H9 (cell line): ENCODE measurements at regions not wholly inside any gene's neighbourhood (a gene's known extent, or its start where the extent isn't known, plus 50 kb on each side); places are given as distances from the start of the nearest gene placed in this dataset.

ENCODE experiments used
- DNase-seq: peaks from one replicate; pipeline ENCODE4 v3.0.0-alpha.2; 2017
- H2AFZ ChIP-seq: one replicate; pipeline ENCODE4 v1.6.1; 2013; ENCODE audit warnings: mild to moderate bottlenecking, low read length, control low read depth, moderate library complexity
- H2AK5ac ChIP-seq: 2 replicates; pipeline ENCODE4 v1.6.1; 2013; ENCODE audit warnings: low read length, control low read depth, mixed read lengths; ENCODE audit not compliant: insufficient read length
- H2BK120ac ChIP-seq: one replicate; pipeline ENCODE4 v1.6.1; 2013; ENCODE audit warnings: low read depth, mild to moderate bottlenecking, low read length, control low read depth, inconsistent platforms; ENCODE audit not compliant: poor library complexity, severe bottlenecking
- H2BK12ac ChIP-seq: 2 replicates; pipeline ENCODE4 v1.6.1; 2013; ENCODE audit warnings: low read length, control low read depth, mixed read lengths, low read depth; ENCODE audit not compliant: insufficient read length
- H2BK15ac ChIP-seq: 2 replicates; pipeline ENCODE4 v1.6.1; 2013; ENCODE audit warnings: low read depth, low read length, control low read depth
- H2BK20ac ChIP-seq: one replicate; pipeline ENCODE4 v1.6.1; 2013; ENCODE audit warnings: low read depth, mild to moderate bottlenecking, low read length, control low read depth, inconsistent platforms; ENCODE audit not compliant: poor library complexity, severe bottlenecking
- H2BK5ac ChIP-seq: 2 replicates; pipeline ENCODE4 v1.6.1; 2013; ENCODE audit warnings: low read length, control low read depth, mixed read lengths; ENCODE audit not compliant: insufficient read length
- H3K14ac ChIP-seq: 2 replicates; pipeline ENCODE4 v1.6.1; 2013; ENCODE audit warnings: low read length, control low read depth; ENCODE audit not compliant: insufficient read depth
- H3K18ac ChIP-seq: 2 replicates; pipeline ENCODE4 v1.6.1; 2013; ENCODE audit warnings: low read depth, mild to moderate bottlenecking, mixed read lengths, low read length, control low read depth; ENCODE audit not compliant: insufficient read length
- H3K23ac ChIP-seq: 2 replicates; pipeline ENCODE4 v1.6.1; 2013; ENCODE audit warnings: low read length, control low read depth, mixed read lengths, low read depth; ENCODE audit not compliant: insufficient read length
- H3K23me2 ChIP-seq: 2 replicates; pipeline ENCODE4 v1.6.1; 2013; ENCODE audit warnings: low read depth, mild to moderate bottlenecking, mixed read lengths, low read length, control low read depth; ENCODE audit not compliant: insufficient read length, poor library complexity, severe bottlenecking
- H3K27ac ChIP-seq: 2 replicates; pipeline ENCODE4 v1.5.1; 2013; ENCODE audit warnings: low read length, control low read depth, mixed read lengths, low read depth; ENCODE audit not compliant: insufficient read length
- H3K27me3 ChIP-seq: 2 replicates; pipeline ENCODE4 v1.6.1; 2013; ENCODE audit warnings: low read length, control low read depth, inconsistent platforms; ENCODE audit not compliant: insufficient read depth
- H3K4ac ChIP-seq: 2 replicates; pipeline ENCODE4 v1.6.1; 2013; ENCODE audit warnings: low read depth, mild to moderate bottlenecking, control low read depth, inconsistent platforms, low read length, moderate library complexity
- H3K4me1 ChIP-seq: 2 replicates; pipeline ENCODE4 v1.6.1; 2013; ENCODE audit warnings: low read length, control low read depth, inconsistent platforms; ENCODE audit not compliant: insufficient read depth
- H3K4me2 ChIP-seq: 2 replicates; pipeline ENCODE4 v1.6.1; 2013; ENCODE audit warnings: low read length, control low read depth, mixed read lengths; ENCODE audit not compliant: insufficient read length, insufficient read depth
- H3K56ac ChIP-seq: 2 replicates; pipeline ENCODE4 v1.6.1; 2013; ENCODE audit warnings: low read depth, mild to moderate bottlenecking, mixed read lengths, low read length, control low read depth; ENCODE audit not compliant: insufficient read length
- H3K79me1 ChIP-seq: 2 replicates; pipeline ENCODE4 v1.6.1; 2013; ENCODE audit warnings: low read depth, mild to moderate bottlenecking, moderate library complexity, low read length, control low read depth, inconsistent platforms; ENCODE audit not compliant: insufficient read depth, poor library complexity, severe bottlenecking
- H3K79me2 ChIP-seq: 2 replicates; pipeline ENCODE4 v1.6.1; 2013; ENCODE audit warnings: low read length, control low read depth, inconsistent platforms; ENCODE audit not compliant: insufficient read depth
- H3K9ac ChIP-seq: 2 replicates; pipeline ENCODE4 v1.6.1; 2013; ENCODE audit warnings: low read length, control low read depth, mixed read lengths; ENCODE audit not compliant: insufficient read length; ENCODE audit errors: extremely low read depth
- H3K9me3 ChIP-seq: one replicate; pipeline ENCODE4 v1.6.1; 2013; ENCODE audit warnings: low read depth, low read length, inconsistent platforms; ENCODE audit not compliant: control insufficient read depth
- H3T11ph ChIP-seq: one replicate; pipeline ENCODE4 v1.6.1; 2013; ENCODE audit warnings: mild to moderate bottlenecking, low read length, control low read depth, inconsistent platforms
- H4K20me1 ChIP-seq: one replicate; pipeline ENCODE4 v1.6.1; 2013; ENCODE audit not compliant: control insufficient read depth, insufficient read length, insufficient read depth
- H4K5ac ChIP-seq: 2 replicates; pipeline ENCODE4 v1.6.1; 2013; ENCODE audit warnings: low read depth, mild to moderate bottlenecking, mixed read lengths, low read length, control low read depth; ENCODE audit not compliant: insufficient read length
- H4K8ac ChIP-seq: replicated peaks from 2 replicates; pipeline ENCODE4 v1.6.1; 2013; ENCODE audit warnings: low read length, control low read depth, mixed read lengths, low read depth; ENCODE audit not compliant: insufficient read length
- H4K91ac ChIP-seq: 2 replicates; pipeline ENCODE4 v1.6.1; 2013; ENCODE audit warnings: low read depth, mild to moderate bottlenecking, moderate library complexity, mixed read lengths, low read length, control low read depth; ENCODE audit not compliant: insufficient read length
- H3K27ac Mint-ChIP-seq, 3 experiments: 2 replicates in 2 of 3; 3 replicates in 1 of 3; pipeline ENCODE4 v1.8.0; 2020 to 2021; ENCODE audit warnings: mixed read lengths in 3 of 3, mild to moderate bottlenecking in 1 of 3, moderate library complexity in 1 of 3
- H3K27me3 Mint-ChIP-seq: 2 replicates; pipeline ENCODE4 v1.8.0; 2021; ENCODE audit warnings: low read depth, mild to moderate bottlenecking, moderate library complexity, mixed read lengths
- H3K36me3 Mint-ChIP-seq, 3 experiments: 2 replicates in 2 of 3; 3 replicates in 1 of 3; pipeline ENCODE4 v1.8.0; 2020 to 2021; ENCODE audit warnings: low read depth in 3 of 3, mixed read lengths in 3 of 3; ENCODE audit not compliant: insufficient read depth in 1 of 3
- H3K4me1 Mint-ChIP-seq, 2 experiments: 2 replicates each; pipeline ENCODE4 v1.8.0; 2020; ENCODE audit warnings: mixed read lengths in 2 of 2
- H3K4me3 Mint-ChIP-seq, 2 experiments: 2 replicates in 1 of 2; 3 replicates in 1 of 2; pipeline ENCODE4 v1.8.0; 2020 to 2021; ENCODE audit warnings: mild to moderate bottlenecking in 2 of 2, mixed read lengths in 2 of 2, moderate library complexity in 1 of 2
- H3K9me3 Mint-ChIP-seq, 2 experiments: 2 replicates in 1 of 2; 3 replicates in 1 of 2; pipeline ENCODE4 v1.8.0; 2020; ENCODE audit warnings: mild to moderate bottlenecking in 2 of 2, mixed read lengths in 2 of 2, moderate library complexity in 1 of 2
- WGBS: extraction: QIAGEN DNeasy Blood & Tissue Kit; methylation state at CpG from one replicate; pipeline ENCODE4 v1.1.7; 2013; ENCODE audit warnings: missing lambda C conversion rate, low lambda C conversion rate, mixed read lengths; ENCODE audit not compliant: insufficient read length; ENCODE audit errors: extremely low coverage; 5-methylcytosine and 5-hydroxymethylcytosine counted together
- TF ChIP-seq, protein P1 (sequence below): fragments of 200-600 bp; sonication (generic); conservative IDR thresholded peaks from 3 replicates; pipeline ENCODE4 v1.8.0; 2021; ENCODE audit warnings: antibody characterized with exemption, mild to moderate bottlenecking

- H3K27me3 ChIP-seq: no peaks in the 10 kb centered on the region
- H2AK5ac ChIP-seq: no peak overlapping the region
- H3K27ac Mint-ChIP-seq: peak overlapping the region in 1 of 3 experiments; percentile 97; a peak in 3 of 7 replicates
- no peak overlapping the region for H2BK5ac ChIP-seq
- no peaks in the 10 kb centered on the region for H3K9me3 Mint-ChIP-seq
- H3K79me2 ChIP-seq: no peaks in the 10 kb centered on the region; the same call in 1 of the 2 replicates
- peaks cover 36 to 41% of the 10 kb centered on the region in 2 experiments for H3K4me1 Mint-ChIP-seq
- H3K9ac ChIP-seq: no peak overlapping the region
- H4K8ac ChIP-seq: no peak overlapping the region
- no peak overlapping the region for H3K18ac ChIP-seq
- H2BK15ac ChIP-seq: no peak overlapping the region
- H3K9me3 ChIP-seq: no peaks in the 10 kb centered on the region
- H3T11ph ChIP-seq: no peak overlapping the region
- no CpG with 5 or more reads among the region's 14 CpGs for WGBS
- no peak overlapping the region for H2BK20ac ChIP-seq
- no peaks in the 10 kb centered on the region for H3K27me3 Mint-ChIP-seq
- no peaks in the 10 kb centered on the region for H3K23me2 ChIP-seq
- H3K79me1 ChIP-seq: no peaks in the 10 kb centered on the region
- H2AFZ ChIP-seq: no peak overlapping the region
- H3K4ac ChIP-seq: no peak overlapping the region
- H3K27ac ChIP-seq: no peak overlapping the region
- no peak overlapping the region for H3K23ac ChIP-seq
- H4K20me1 ChIP-seq: no peaks in the 10 kb centered on the region
- no peak for DNase-seq
- H4K91ac ChIP-seq: no peak overlapping the region
- no peak overlapping the region for H2BK12ac ChIP-seq
- no peak overlapping the region for H3K4me2 ChIP-seq
- peaks cover 12% of the 10 kb centered on the region for H3K4me1 ChIP-seq
- TF ChIP-seq, protein P1, sequence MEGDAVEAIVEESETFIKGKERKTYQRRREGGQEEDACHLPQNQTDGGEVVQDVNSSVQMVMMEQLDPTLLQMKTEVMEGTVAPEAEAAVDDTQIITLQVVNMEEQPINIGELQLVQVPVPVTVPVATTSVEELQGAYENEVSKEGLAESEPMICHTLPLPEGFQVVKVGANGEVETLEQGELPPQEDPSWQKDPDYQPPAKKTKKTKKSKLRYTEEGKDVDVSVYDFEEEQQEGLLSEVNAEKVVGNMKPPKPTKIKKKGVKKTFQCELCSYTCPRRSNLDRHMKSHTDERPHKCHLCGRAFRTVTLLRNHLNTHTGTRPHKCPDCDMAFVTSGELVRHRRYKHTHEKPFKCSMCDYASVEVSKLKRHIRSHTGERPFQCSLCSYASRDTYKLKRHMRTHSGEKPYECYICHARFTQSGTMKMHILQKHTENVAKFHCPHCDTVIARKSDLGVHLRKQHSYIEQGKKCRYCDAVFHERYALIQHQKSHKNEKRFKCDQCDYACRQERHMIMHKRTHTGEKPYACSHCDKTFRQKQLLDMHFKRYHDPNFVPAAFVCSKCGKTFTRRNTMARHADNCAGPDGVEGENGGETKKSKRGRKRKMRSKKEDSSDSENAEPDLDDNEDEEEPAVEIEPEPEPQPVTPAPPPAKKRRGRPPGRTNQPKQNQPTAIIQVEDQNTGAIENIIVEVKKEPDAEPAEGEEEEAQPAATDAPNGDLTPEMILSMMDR: no peak
- H3K36me3 Mint-ChIP-seq: no peaks in the 10 kb centered on the region; a peak in 1 of 7 replicates
- no peak overlapping the region for H2BK120ac ChIP-seq
- no peak overlapping the region for H3K14ac ChIP-seq
- H3K56ac ChIP-seq: no peak overlapping the region
- no peak overlapping the region; a peak in 1 of 5 replicates for H3K4me3 Mint-ChIP-seq
- no peak overlapping the region for H4K5ac ChIP-seq
Observed at GRCh38 chr9:110115826-110116542, 92.0 kb downstream of the C9orf152 start.
